ENCODE measurements at regions not wholly inside any gene's neighbourhood (a gene's known extent, or its start where the extent isn't known, plus 50 kb on each side); places are given as distances from the start of the nearest gene placed in this dataset.

- TF ChIP-seq, protein P1, sequence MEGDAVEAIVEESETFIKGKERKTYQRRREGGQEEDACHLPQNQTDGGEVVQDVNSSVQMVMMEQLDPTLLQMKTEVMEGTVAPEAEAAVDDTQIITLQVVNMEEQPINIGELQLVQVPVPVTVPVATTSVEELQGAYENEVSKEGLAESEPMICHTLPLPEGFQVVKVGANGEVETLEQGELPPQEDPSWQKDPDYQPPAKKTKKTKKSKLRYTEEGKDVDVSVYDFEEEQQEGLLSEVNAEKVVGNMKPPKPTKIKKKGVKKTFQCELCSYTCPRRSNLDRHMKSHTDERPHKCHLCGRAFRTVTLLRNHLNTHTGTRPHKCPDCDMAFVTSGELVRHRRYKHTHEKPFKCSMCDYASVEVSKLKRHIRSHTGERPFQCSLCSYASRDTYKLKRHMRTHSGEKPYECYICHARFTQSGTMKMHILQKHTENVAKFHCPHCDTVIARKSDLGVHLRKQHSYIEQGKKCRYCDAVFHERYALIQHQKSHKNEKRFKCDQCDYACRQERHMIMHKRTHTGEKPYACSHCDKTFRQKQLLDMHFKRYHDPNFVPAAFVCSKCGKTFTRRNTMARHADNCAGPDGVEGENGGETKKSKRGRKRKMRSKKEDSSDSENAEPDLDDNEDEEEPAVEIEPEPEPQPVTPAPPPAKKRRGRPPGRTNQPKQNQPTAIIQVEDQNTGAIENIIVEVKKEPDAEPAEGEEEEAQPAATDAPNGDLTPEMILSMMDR (IDR thresholded peaks at IDR 0.05) = peak; percentile 71
- TF ChIP-seq EZH2phosphoT487 (IDR thresholded peaks at IDR 0.05) = no peak
These were observed 81.9 kb upstream of the DYNC1I1 start for GRCh38 chr7:95690367-95690947.
